Ishikawa (cell line): ENCODE measurements at regions not wholly inside any gene's neighbourhood (a gene's known extent, or its start where the extent isn't known, plus 50 kb on each side); places are given as distances from the start of the nearest gene placed in this dataset.

Experiments
- CEBPB ChIP-seq: IDR thresholded peaks from 2 replicates; pipeline ENCODE4 v1.6.1; 2012
- CREB1 ChIP-seq: IDR thresholded peaks from 2 replicates; pipeline ENCODE4 v1.6.1; 2012; ENCODE audit warnings: low read depth
- EGR1 ChIP-seq: IDR thresholded peaks from 2 replicates; pipeline ENCODE4 v1.6.1; 2012
- EP300 ChIP-seq: IDR thresholded peaks from 2 replicates; pipeline ENCODE4 v1.6.1; 2012; ENCODE audit warnings: borderline replicate concordance
- FOXM1 ChIP-seq: IDR thresholded peaks from 2 replicates; pipeline ENCODE4 v1.6.1; 2012; ENCODE audit warnings: low read depth, borderline replicate concordance
- NFIC ChIP-seq: IDR thresholded peaks from 2 replicates; pipeline ENCODE4 v1.6.1; 2012
- RAD21 ChIP-seq: IDR thresholded peaks from 2 replicates; pipeline ENCODE4 v1.6.1; 2012; ENCODE audit warnings: low read depth
- TAF1 ChIP-seq: IDR thresholded peaks from 2 replicates; pipeline ENCODE4 v1.6.1; 2012; ENCODE audit warnings: low read depth, mild to moderate bottlenecking
- TCF12 ChIP-seq: IDR thresholded peaks from 2 replicates; pipeline ENCODE4 v1.6.1; 2012; ENCODE audit warnings: low read depth
- TEAD4 ChIP-seq: IDR thresholded peaks from 2 replicates; pipeline ENCODE4 v1.6.1; 2012
- YY1 ChIP-seq: IDR thresholded peaks from 2 replicates; pipeline ENCODE4 v1.6.1; 2012; ENCODE audit warnings: low read depth
- ZBTB7A ChIP-seq: IDR thresholded peaks from 2 replicates; pipeline ENCODE4 v1.6.1; 2012; ENCODE audit warnings: low read depth
- TF ChIP-seq, protein P1 (sequence below): IDR thresholded peaks from 2 replicates; pipeline ENCODE4 v1.6.1; 2012; ENCODE audit warnings: low read depth, mild to moderate bottlenecking
- TF ChIP-seq, protein P2 (sequence below): IDR thresholded peaks from 2 replicates; pipeline ENCODE4 v1.6.1; 2012
- TF ChIP-seq, protein P3 (sequence below): IDR thresholded peaks from 2 replicates; pipeline ENCODE4 v1.6.1; 2012

DNA sequence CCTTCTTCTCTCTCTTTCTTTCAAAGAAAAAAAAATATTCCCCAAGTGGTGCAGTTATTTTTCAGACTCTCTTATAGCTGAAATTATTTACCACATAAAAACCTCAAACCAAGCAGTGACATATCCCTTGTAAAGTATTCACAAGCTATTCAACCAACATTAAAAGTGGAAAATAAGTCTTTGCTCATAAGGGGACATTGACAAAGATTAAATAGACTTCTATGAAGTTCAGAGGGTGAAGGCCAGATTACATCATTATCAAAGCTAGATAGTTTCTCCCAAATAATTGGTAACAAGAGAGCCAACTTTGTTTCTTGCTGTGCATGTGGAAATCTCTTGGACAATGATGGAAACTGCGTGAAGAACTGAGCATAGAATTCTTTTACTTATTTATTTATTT lies 379.8 kb upstream of the RSPO3 start:
- TF ChIP-seq CEBPB, result no peak
- TF ChIP-seq YY1, result no peak
- no peak for TF ChIP-seq TEAD4
- no peak for TF ChIP-seq NFIC
- TF ChIP-seq EP300, result no peak
- no peak for TF ChIP-seq FOXM1
- TF ChIP-seq, protein P1, sequence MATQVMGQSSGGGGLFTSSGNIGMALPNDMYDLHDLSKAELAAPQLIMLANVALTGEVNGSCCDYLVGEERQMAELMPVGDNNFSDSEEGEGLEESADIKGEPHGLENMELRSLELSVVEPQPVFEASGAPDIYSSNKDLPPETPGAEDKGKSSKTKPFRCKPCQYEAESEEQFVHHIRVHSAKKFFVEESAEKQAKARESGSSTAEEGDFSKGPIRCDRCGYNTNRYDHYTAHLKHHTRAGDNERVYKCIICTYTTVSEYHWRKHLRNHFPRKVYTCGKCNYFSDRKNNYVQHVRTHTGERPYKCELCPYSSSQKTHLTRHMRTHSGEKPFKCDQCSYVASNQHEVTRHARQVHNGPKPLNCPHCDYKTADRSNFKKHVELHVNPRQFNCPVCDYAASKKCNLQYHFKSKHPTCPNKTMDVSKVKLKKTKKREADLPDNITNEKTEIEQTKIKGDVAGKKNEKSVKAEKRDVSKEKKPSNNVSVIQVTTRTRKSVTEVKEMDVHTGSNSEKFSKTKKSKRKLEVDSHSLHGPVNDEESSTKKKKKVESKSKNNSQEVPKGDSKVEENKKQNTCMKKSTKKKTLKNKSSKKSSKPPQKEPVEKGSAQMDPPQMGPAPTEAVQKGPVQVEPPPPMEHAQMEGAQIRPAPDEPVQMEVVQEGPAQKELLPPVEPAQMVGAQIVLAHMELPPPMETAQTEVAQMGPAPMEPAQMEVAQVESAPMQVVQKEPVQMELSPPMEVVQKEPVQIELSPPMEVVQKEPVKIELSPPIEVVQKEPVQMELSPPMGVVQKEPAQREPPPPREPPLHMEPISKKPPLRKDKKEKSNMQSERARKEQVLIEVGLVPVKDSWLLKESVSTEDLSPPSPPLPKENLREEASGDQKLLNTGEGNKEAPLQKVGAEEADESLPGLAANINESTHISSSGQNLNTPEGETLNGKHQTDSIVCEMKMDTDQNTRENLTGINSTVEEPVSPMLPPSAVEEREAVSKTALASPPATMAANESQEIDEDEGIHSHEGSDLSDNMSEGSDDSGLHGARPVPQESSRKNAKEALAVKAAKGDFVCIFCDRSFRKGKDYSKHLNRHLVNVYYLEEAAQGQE, result no peak
- TF ChIP-seq CREB1, result no peak

DNA sequence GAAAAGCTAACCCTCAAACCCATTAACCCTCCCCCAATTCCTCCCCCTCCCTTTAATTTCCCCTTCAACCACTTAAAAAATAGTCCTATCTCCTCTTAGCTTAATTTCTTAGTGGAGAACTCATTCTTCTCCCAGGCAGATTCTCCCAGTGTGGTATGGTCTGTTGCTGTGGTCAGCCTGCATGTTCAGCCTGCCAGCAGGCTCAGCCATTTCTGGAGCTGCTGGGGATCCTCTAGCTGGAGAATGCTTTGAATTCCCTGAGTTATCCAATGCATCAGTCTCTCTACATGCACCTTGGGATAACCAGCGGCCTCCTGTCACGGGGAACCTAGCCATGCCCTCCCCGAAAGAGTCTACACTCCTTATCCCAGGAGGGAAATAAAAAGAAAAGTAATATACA lies 375.4 kb upstream of the RSPO3 start:
- TF ChIP-seq EGR1 (no peak), ZBTB7A (no peak), EP300 (no peak), TAF1 (no peak), TEAD4 (no peak), TCF12 (no peak), NFIC (no peak), FOXM1 (no peak), CREB1 (no peak), YY1 (no peak), CEBPB (no peak), RAD21 (no peak)
- TF ChIP-seq, protein P2, sequence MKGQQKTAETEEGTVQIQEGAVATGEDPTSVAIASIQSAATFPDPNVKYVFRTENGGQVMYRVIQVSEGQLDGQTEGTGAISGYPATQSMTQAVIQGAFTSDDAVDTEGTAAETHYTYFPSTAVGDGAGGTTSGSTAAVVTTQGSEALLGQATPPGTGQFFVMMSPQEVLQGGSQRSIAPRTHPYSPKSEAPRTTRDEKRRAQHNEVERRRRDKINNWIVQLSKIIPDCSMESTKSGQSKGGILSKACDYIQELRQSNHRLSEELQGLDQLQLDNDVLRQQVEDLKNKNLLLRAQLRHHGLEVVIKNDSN, result no peak
- TF ChIP-seq, protein P3, sequence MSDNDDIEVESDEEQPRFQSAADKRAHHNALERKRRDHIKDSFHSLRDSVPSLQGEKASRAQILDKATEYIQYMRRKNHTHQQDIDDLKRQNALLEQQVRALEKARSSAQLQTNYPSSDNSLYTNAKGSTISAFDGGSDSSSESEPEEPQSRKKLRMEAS, result no peak
- TF ChIP-seq, protein P1, result no peak

DNA sequence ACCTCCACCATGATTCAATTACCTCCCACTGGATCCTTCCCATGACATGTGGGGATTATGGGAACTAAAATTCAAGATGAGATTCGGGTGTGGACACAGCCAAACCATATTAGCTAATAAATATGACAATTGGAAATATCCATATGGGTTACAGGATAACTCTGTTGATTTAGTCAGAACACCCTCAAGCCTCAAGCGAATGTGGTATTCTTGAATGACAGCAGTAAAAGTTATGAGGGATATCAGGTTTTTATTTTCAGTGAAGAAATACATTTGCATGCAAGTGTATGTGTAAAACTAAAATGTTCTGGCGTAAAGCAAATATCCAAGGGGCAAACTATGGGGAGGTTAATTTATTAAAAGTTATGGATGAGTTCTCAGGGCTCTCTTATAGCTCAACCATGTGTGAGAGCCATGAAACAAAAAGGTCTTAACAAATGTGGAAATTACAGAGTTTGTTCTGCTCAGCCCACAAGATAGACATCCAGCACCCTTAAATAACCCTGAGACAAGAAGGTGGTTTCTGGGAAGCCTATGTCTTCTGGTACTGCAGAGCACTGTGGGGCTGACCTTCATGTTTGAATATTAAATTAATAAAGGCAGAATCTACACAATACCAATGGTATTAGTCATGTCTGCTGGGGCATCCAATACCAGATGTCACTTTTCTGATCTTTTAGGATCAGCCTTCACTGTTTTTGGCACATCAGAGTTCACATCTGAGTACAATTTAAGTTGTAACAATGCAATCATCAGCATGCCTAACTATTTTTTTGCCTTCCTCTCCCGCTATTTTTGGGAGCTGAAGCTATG lies 370.5 kb upstream of the RSPO3 start:
- TF ChIP-seq ZBTB7A, result no peak
- TF ChIP-seq EP300, result no peak
- no peak for TF ChIP-seq CEBPB
- no peak for TF ChIP-seq YY1
- no peak for TF ChIP-seq TEAD4
- TF ChIP-seq, protein P1, result no peak
- TF ChIP-seq TAF1, result no peak
- no peak for TF ChIP-seq NFIC
- TF ChIP-seq TCF12, result no peak
- no peak for TF ChIP-seq EGR1
- TF ChIP-seq, protein P3, result no peak
- no peak for TF ChIP-seq RAD21
- TF ChIP-seq FOXM1, result no peak
- TF ChIP-seq, protein P2, result no peak
- no peak for TF ChIP-seq CREB1

DNA sequence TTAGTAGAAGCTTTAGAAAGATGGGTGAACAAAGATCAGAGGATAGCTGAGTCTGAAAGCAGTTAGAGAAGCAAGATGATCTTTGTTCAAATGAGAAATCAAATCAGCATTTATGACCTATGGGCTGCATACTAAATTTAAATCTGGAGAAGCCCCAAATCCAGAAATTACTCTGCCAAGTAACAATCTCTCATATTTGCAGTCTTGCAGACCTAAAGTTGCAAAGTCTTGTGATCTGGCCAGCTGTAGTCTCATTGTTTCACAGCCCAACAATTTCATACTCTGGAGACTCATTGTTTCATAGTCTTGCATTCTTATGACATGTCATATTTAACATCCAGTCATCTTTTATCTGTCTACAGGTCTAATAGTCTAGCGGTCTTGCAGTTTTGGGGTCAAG lies 364.9 kb upstream of the RSPO3 start:
- TF ChIP-seq EGR1, result no peak
- no peak for TF ChIP-seq YY1
- no peak for TF ChIP-seq CEBPB
- TF ChIP-seq, protein P3, result no peak
- no peak for TF ChIP-seq RAD21
- TF ChIP-seq, protein P1, result no peak
